Uterus (tissue), 2 donors: ENCODE measurements at regions not wholly inside any gene's neighbourhood (a gene's known extent, or its start where the extent isn't known, plus 50 kb on each side); places are given as distances from the start of the nearest gene placed in this dataset.

Experiments
- POLR2A ChIP-seq, 2 donors: fragments of 450-650 bp; IDR thresholded peaks; one replicate each; pipeline ENCODE4 v1.6.1; 2016; ENCODE audit warnings: antibody characterized with exemption in 2 of 2, mild to moderate bottlenecking in 1 of 2, moderate library complexity in 1 of 2
- TF ChIP-seq, protein P1 (sequence below), 4 experiments: fragments of 200-600 bp in 2 of 4; fragments of 450-650 bp in 2 of 4; sonication (generic) in 2 of 4; IDR thresholded peaks; one replicate each; pipeline ENCODE4 v1.5.1; 2016 to 2019; ENCODE audit warnings: antibody characterized with exemption in 4 of 4, mild to moderate bottlenecking in 2 of 4, moderate library complexity in 1 of 4

DNA sequence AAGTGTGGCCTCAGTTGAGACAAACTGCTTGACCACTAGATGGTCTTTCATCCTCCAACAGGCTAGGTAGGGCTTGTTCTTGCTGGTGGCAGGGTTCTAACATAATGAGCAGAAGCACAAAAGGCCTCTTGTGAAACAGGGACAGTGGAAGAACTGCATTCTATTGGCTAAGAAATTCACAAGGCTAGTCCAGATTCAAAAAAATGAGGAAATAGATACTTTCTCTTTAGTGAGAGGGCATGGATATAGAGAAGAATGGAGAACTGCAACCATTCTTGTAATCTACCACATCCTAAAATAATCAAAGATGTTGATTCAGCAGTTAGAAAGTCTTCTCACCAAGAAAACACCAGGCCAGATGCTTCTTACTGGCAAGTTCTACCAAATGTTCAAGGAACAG is 143.7 kb upstream of the LRIG1 start:
- TF ChIP-seq, protein P1, sequence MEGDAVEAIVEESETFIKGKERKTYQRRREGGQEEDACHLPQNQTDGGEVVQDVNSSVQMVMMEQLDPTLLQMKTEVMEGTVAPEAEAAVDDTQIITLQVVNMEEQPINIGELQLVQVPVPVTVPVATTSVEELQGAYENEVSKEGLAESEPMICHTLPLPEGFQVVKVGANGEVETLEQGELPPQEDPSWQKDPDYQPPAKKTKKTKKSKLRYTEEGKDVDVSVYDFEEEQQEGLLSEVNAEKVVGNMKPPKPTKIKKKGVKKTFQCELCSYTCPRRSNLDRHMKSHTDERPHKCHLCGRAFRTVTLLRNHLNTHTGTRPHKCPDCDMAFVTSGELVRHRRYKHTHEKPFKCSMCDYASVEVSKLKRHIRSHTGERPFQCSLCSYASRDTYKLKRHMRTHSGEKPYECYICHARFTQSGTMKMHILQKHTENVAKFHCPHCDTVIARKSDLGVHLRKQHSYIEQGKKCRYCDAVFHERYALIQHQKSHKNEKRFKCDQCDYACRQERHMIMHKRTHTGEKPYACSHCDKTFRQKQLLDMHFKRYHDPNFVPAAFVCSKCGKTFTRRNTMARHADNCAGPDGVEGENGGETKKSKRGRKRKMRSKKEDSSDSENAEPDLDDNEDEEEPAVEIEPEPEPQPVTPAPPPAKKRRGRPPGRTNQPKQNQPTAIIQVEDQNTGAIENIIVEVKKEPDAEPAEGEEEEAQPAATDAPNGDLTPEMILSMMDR (IDR thresholded peaks at IDR 0.05), result no peak
- TF ChIP-seq POLR2A (IDR thresholded peaks at IDR 0.05), result no peak
